HepG2 (cell line): ENCODE measurements at regions not wholly inside any gene's neighbourhood (a gene's known extent, or its start where the extent isn't known, plus 50 kb on each side); places are given as distances from the start of the nearest gene placed in this dataset.
A peak's percentile ranks its signal among the peaks of the same experiment; 100 is the strongest.

Source experiments
- ATAC-seq: fragments of 200-7000 bp; cut with Tn5 transposase; 3 replicates; pipeline ENCODE4 v1.9.1; 2020; ENCODE audit warnings: mild to moderate bottlenecking, moderate library complexity
- BruUV-seq: library from RNA; stranded (reverse); fragments of 400-500 nt; replicated peaks from 2 replicates; lab custom pipeline; 2021; lab: Mats Ljungman, UMichigan
- CTCF ChIA-PET: fragments of 300-600 bp; formaldehyde crosslinking; extraction: SDS; loops from one replicate; lab custom pipeline; 2021; ENCODE audit warnings: low total read pairs, inconsistent platforms, low intra/inter-chr PET ratio; lab: Yijun Ruan, JAX
- POLR2A ChIA-PET: fragments of 350-600 bp; sonication (Branson Sonifier 250); formaldehyde crosslinking; loops from one replicate; lab custom pipeline; 2020; ENCODE audit warnings: antibody characterized with exemption, inconsistent platforms; lab: Yijun Ruan, JAX
- DNase-seq: peaks from one replicate; pipeline ENCODE4 v3.0.0-alpha.2; 2015; ENCODE audit warnings: low spot score
- FAIRE-seq: peaks from 3 replicates; lab custom pipeline; 2011; peaks lifted over from hg19 to GRCh38; lab: Jason Lieb, UNC
- H2AFZ ChIP-seq: one replicate; pipeline ENCODE4 v1.6.1; 2011; ENCODE audit warnings: low read length, inconsistent platforms
- H3K27ac ChIP-seq: fragments of 300-600 bp; 3 replicates; pipeline ENCODE4 v1.8.0; 2011; ENCODE audit warnings: mixed run types, mild to moderate bottlenecking, mixed read lengths, low read length, inconsistent platforms; ENCODE audit not compliant: insufficient read depth; ENCODE audit errors: extremely low read length
- H3K27me3 ChIP-seq, 2 experiments: fragments of 200-600 bp in 1 of 2; 2 replicates in 1 of 2; 3 replicates in 1 of 2; pipeline versions ENCODE4 v1.6.0 to v1.8.0; 2011; ENCODE audit warnings: low read length in 2 of 2, mild to moderate bottlenecking in 2 of 2, moderate library complexity in 2 of 2, inconsistent platforms in 1 of 2; ENCODE audit not compliant: insufficient read depth in 2 of 2, control insufficient read depth in 1 of 2
- H3K36me3 ChIP-seq, 2 experiments: fragments of 200-600 bp in 1 of 2; replicated peaks in 1 of 2; 2 replicates in 1 of 2; 3 replicates in 1 of 2; pipeline versions ENCODE4 v1.5.1 to v1.8.0; 2011; ENCODE audit warnings: low read length in 2 of 2, inconsistent platforms in 1 of 2; ENCODE audit not compliant: insufficient read depth in 2 of 2, control insufficient read depth in 1 of 2
- H3K4me1 ChIP-seq: 2 replicates; pipeline ENCODE4 v1.5.1; 2012; ENCODE audit warnings: low read length, inconsistent platforms; ENCODE audit not compliant: insufficient read depth
- H3K4me2 ChIP-seq: 2 replicates; pipeline ENCODE4 v1.6.0; 2011; ENCODE audit warnings: low read depth, low read length, inconsistent platforms
- H3K4me3 ChIP-seq, 3 experiments: fragments of 200-600 bp in 1 of 3; sonication (generic), shearing (Covaris generic) in 1 of 3; replicated peaks in 1 of 3; 2 replicates each; pipeline ENCODE4 v1.5.1; 2011 to 2016; ENCODE audit warnings: low read length in 3 of 3, inconsistent platforms in 2 of 3, low read depth in 2 of 3, mild to moderate bottlenecking in 2 of 3, control low read depth in 1 of 3, mixed read lengths in 1 of 3; ENCODE audit not compliant: insufficient read depth in 1 of 3
- H3K79me2 ChIP-seq: one replicate; pipeline ENCODE4 v1.6.1; 2011; ENCODE audit warnings: low read length, inconsistent platforms; ENCODE audit not compliant: insufficient read depth
- H3K9ac ChIP-seq: 2 replicates; pipeline ENCODE4 v1.6.0; 2011; ENCODE audit warnings: mild to moderate bottlenecking, low read depth, low read length, inconsistent platforms; ENCODE audit not compliant: insufficient read depth
- H3K9me3 ChIP-seq: 2 replicates; pipeline ENCODE4 v1.5.1; 2012; ENCODE audit warnings: mild to moderate bottlenecking, low read length
- H4K20me1 ChIP-seq: 2 replicates; pipeline ENCODE4 v1.6.0; 2011; ENCODE audit warnings: inconsistent platforms, mild to moderate bottlenecking, low read length, moderate library complexity; ENCODE audit not compliant: insufficient read depth
- AGO2 ChIP-seq: fragments of 200-400 bp; formaldehyde crosslinking; optimal IDR thresholded peaks from 2 replicates; pipeline ENCODE3; 2017; ENCODE audit warnings: mild to moderate bottlenecking, low read depth, low read length, moderate library complexity
- ATM ChIP-seq: fragments of 450-650 bp; IDR thresholded peaks from 2 replicates; pipeline ENCODE4 v1.7.1; 2017; ENCODE audit warnings: mild to moderate bottlenecking, borderline replicate concordance
- GABPA ChIP-seq, 2 experiments: IDR thresholded peaks; 2 replicates each; pipeline ENCODE4 v1.6.1; 2011 to 2016; ENCODE audit warnings: low read depth in 2 of 2, low read length in 1 of 2, missing biosample characterization in 1 of 2, missing genetic modification characterization in 1 of 2
- HNRNPH1 ChIP-seq: fragments of 200-400 bp; formaldehyde crosslinking; optimal IDR thresholded peaks from 2 replicates; pipeline ENCODE3; 2017; ENCODE audit warnings: mild to moderate bottlenecking, low read depth, low read length
- NCOR1 ChIP-seq: fragments of 200-600 bp; sonication (generic); IDR thresholded peaks from 2 replicates; pipeline ENCODE4 v1.7.0; 2017; ENCODE audit warnings: antibody characterized with exemption, low read length, borderline replicate concordance
- NPAS2 ChIP-seq: sonication (generic); formaldehyde crosslinking; IDR thresholded peaks from 2 replicates; pipeline ENCODE4 v1.8.0; 2022; ENCODE audit warnings: mild to moderate bottlenecking, missing genetic modification reagents, borderline replicate concordance
- POLR2AphosphoS5 ChIP-seq: IDR thresholded peaks from 2 replicates; pipeline ENCODE4 v1.6.1; 2012; ENCODE audit warnings: low read depth, low read length
- POLR2G ChIP-seq: fragments of 200-400 bp; formaldehyde crosslinking; IDR thresholded peaks from 2 replicates; pipeline ENCODE4 v1.6.1; 2018; ENCODE audit warnings: mild to moderate bottlenecking, low read depth, low read length, moderate library complexity
- RBM39 ChIP-seq: fragments of 200-400 bp; formaldehyde crosslinking; IDR thresholded peaks from one replicate; pipeline ENCODE4 v1.6.1; 2018; ENCODE audit warnings: antibody characterized with exemption, mild to moderate bottlenecking, low read depth, low read length; ENCODE audit not compliant: poor library complexity, severe bottlenecking
- ZMYM4 ChIP-seq: sonication (generic); formaldehyde crosslinking; IDR thresholded peaks from 2 replicates; pipeline ENCODE4 v1.8.1; 2023; ENCODE audit warnings: mild to moderate bottlenecking, missing genetic modification reagents
- ZNF335 ChIP-seq: sonication (generic); formaldehyde crosslinking; IDR thresholded peaks from 2 replicates; pipeline ENCODE4 v1.4.0; 2020; ENCODE audit warnings: missing genetic modification reagents
- WGBS: methylation state at CpG from one replicate; pipeline ENCODE4 v1.1.6; 2017; ENCODE audit warnings: low lambda C conversion rate; 5-methylcytosine and 5-hydroxymethylcytosine counted together
- in situ Hi-C: cut with HindIII; loops from 2 replicates; pipeline ENCODE4 v1.10.0; 2017; ENCODE audit warnings: low pct_unique_long_range_greater_than_20kb; ENCODE audit not compliant: extremely low pct_ligation_motif_present
- intact Hi-C: fragments of 100-400 bp; cut with micrococcal nuclease; formaldehyde crosslinking; loops from one replicate; pipeline ENCODE4 v1.10.0; 2022; ENCODE audit not compliant: unreplicated experiment
- TF ChIP-seq, protein P1 (sequence below): sonication (generic); formaldehyde crosslinking; IDR thresholded peaks from 2 replicates; pipeline ENCODE4 v1.5.0; 2020; ENCODE audit warnings: mild to moderate bottlenecking, missing genetic modification reagents

DNA sequence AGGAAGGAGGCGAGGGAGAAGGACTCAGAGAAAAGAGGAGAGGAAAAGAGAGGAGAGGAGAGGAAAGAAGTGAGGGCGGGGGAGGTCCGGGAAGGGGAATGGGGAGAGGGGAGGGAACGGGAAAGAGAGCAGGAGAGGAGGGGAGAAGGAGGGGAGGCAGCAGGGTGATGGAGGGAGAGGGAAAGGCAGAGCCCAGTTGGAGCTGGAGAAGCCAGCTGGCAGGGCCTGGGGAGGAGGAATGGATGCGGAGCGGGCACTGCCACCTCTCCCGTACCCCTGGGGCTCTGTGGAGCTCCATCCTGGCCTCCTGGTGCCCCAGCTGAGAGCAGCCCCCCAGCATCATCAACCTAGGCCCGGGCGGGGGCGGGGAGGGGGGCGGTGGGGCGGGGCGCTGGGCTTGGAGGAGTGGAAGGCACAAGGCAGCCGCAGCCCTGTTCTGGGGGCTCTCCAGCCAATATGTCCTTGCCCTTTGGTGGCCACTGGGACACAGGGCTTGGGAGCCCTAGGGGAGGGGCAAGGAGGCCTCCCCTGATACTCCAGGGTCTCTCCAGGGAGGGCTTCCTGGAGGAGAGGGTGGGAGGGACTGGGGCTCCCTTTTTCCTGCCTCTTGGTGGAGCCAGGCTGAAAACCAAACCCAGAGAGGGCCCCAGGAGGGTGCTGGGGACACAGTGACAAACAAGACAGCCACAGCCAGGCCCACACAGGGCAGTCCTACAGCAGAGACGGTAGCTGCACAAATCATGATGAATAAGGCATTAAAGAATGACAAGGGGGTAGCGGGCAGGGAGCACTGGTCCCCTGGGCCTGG lies 123.7 kb downstream of the C9orf50 start:
- intact Hi-C loops (loop anchor here (2.0 to 5.0 kb wide), 2 partner anchors 60 to 72 kb away; no protein-coding TSS in a partner anchor), in situ Hi-C loops (loop anchor here (10.0 kb wide), 1 partner anchor 118 kb away; no protein-coding TSS in a partner anchor)
- Histone ChIP-seq H2AFZ (no peak overlapping the region), H3K4me1 (peaks cover 64% of the 10 kb centered on the region), H3K4me2 (peak overlapping the region; percentile 99), H3K9me3 (no peaks in the 10 kb centered on the region), H3K27ac (peak overlapping the region; percentile 92), H4K20me1 (no peaks in the 10 kb centered on the region), H3K9ac (peak overlapping the region; percentile 95), H3K36me3 (peaks cover 3 to 6% of the 10 kb centered on the region in 2 experiments; a peak in 1 of 5 replicates), H3K79me2 (peaks cover 9% of the 10 kb centered on the region), H3K4me3 (peak overlapping the region; percentile 56 to 79 (median 61)), H3K27me3 (no peaks in the 10 kb centered on the region)
- POLR2A ChIA-PET: interaction anchor here (0.6 to 7.0 kb wide), 39 partner anchors 8 to 1670 kb away, joined by 3 to 134 read pairs (median 5); partner anchors contain the start of genes DOLPP1, IER5L and NTMT1
- 0 out of 2 replicates have a peak, but pooled peaks have one; percentile 7 for TF ChIP-seq ZMYM4 (CRISPR knock-in tag)
- no peak for TF ChIP-seq NPAS2 (CRISPR knock-in tag)
- TF ChIP-seq RBM39: no peak
- TF ChIP-seq GABPA (IDR thresholded peaks at IDR 0.05; ENCODE audit: low read depth, low read length): no peak
- no peak for TF ChIP-seq GABPA (CRISPR knock-in tag; IDR thresholded peaks at IDR 0.05; ENCODE audit: low read depth)
- peak; percentile 51 for TF ChIP-seq POLR2G
- no peak for TF ChIP-seq ZNF335 (CRISPR knock-in tag)
- TF ChIP-seq, protein P1, sequence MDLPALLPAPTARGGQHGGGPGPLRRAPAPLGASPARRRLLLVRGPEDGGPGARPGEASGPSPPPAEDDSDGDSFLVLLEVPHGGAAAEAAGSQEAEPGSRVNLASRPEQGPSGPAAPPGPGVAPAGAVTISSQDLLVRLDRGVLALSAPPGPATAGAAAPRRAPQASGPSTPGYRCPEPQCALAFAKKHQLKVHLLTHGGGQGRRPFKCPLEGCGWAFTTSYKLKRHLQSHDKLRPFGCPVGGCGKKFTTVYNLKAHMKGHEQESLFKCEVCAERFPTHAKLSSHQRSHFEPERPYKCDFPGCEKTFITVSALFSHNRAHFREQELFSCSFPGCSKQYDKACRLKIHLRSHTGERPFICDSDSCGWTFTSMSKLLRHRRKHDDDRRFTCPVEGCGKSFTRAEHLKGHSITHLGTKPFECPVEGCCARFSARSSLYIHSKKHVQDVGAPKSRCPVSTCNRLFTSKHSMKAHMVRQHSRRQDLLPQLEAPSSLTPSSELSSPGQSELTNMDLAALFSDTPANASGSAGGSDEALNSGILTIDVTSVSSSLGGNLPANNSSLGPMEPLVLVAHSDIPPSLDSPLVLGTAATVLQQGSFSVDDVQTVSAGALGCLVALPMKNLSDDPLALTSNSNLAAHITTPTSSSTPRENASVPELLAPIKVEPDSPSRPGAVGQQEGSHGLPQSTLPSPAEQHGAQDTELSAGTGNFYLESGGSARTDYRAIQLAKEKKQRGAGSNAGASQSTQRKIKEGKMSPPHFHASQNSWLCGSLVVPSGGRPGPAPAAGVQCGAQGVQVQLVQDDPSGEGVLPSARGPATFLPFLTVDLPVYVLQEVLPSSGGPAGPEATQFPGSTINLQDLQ (CRISPR knock-in tag): no peak
- peak; percentile 27; the same call in 1 of the 2 replicates for TF ChIP-seq POLR2AphosphoS5
- 0 out of 2 replicates have a peak, but pooled peaks have one; percentile 42 for TF ChIP-seq ATM
- TF ChIP-seq NCOR1: 0 out of 2 replicates have a peak, but pooled peaks have one; percentile 7
- TF ChIP-seq HNRNPH1: peak; percentile 52
- TF ChIP-seq AGO2: peak; percentile 57
- CTCF ChIA-PET: no interaction called here
- ATAC-seq (peak; percentile 5), FAIRE-seq (no peak), DNase-seq (no peak)
- 37% methylated on average over 8 of the region's 16 CpGs for WGBS
- BruUV-seq: no TSS peak
